ENCODE measurements at regions not wholly inside any gene's neighbourhood (a gene's known extent, or its start where the extent isn't known, plus 50 kb on each side); places are given as distances from the start of the nearest gene placed in this dataset.

- TF ChIP-seq ZNF274 (IDR thresholded peaks at IDR 0.05; ENCODE audit: low read depth, low read length) (no peak), YY1 (IDR thresholded peaks at IDR 0.05; ENCODE audit: insufficient read depth, insufficient read length) (no peak)
These were observed 70.0 kb upstream of the NFIA start for GRCh38 chr1:61012341-61012761.
